ENCODE measurements at regions not wholly inside any gene's neighbourhood (a gene's known extent, or its start where the extent isn't known, plus 50 kb on each side); places are given as distances from the start of the nearest gene placed in this dataset.

DNA sequence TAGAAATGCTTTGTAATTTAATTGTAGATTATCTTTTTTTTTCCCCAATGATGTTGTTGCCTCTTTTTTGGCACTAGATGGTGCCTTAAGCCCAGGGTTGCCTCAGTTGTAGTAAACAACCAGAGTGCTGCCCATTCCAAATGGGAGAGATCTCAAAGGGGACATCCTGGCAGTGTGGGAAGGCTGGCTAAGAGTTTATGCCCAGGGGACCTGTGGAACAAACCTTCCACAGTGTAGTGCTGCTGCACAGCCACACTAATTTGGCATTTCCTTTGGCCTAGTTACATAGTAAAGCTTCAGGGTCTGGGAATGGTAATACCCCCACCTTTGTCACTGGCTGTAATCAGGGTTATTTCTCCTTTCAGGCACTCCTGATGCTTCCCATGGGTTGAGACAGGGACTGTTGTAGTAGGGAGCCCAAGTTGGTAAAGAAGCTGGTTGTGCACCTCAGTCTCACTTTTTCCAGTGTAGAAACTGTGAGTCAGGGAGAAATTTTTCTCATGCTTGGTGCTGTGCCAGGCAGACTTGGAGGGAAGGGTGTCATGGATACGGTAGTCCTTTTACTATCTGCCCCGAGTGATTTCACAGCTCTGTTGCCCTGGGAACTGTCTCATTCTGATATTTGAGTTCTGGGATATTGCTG, 177.8 kb upstream of the ECI2 start:
- no peak for DNase-seq

DNA sequence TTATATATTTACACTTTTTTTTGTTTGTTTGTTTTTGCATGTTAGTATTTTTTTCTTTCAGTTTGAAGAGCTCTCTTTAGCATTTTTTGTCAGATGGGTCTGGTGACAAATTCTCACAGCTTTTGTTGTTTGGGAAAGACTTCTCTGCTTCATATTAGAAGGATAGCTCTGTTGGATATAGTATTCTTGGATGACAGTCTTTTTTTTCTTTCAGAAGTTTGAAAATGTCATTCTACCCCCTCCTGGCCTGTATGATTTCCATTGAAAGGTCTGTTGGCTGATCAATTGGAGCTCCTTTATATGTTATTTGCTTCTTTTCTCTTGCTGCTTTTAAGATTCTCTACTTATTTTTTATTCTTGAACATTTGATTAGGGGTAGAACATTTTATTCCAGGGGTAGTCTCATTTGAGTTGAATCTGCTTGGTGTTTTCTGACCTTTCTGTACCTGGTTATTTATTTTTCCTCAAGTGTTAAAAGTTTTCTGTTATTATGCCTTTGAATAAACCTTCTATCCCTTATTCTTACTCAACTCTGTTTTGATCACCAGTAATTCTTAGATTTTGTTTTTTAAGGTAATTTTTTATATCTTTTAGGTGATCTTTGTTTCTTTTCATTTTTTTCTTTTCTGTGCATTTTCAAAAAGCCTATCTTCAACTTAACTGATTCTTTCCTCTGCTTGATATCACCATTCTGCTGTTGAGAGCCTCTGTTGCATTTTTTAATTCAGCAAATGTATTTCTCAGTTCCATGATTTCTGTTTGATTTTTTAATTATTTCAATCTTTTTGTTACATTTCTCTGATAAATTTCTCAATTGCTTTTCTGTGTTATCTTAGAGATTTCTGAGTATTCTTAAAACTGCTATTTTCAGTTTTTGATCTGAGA, 176.8 kb upstream of the ECI2 start:
- DNase-seq, result no peak

DNA sequence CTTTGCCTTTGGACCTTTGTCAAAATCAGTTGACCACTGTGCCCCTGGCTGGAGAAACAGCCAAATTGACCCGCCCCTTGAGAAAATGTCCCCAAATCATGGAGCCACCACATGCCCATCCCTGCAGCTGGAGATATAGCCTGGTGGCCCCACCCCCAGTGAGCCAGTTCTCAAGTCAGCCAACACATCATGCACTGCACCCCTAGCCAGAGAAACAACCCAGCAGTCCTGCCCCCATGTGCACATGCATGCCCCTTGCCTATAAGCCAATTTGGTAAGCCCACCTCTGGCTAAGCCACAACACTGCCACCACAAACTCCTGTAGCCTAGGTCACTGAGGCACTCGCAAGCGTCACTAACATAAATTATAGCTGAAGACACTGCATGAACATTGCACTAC, 174.2 kb upstream of the ECI2 start:
- no peak for DNase-seq

DNA sequence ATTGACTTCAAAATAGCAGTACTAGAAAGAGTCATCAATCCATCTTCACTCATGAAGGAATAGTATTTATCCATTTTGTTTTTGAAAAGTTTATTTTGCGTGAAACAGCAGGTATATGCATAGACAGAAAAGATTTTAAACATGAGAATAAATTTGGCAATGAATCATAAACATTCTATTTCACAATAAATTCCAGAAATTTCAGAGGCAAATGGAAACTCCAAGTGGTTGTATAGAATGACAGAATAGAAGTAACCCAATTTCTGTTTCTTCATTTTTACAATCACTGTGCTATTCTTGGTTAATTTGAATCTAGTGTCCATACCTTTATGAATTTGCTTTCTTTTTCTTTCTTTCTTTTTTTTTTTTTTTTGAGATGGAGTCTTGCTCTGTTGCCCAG, 173.0 kb upstream of the ECI2 start:
- DNase-seq, result no peak

DNA sequence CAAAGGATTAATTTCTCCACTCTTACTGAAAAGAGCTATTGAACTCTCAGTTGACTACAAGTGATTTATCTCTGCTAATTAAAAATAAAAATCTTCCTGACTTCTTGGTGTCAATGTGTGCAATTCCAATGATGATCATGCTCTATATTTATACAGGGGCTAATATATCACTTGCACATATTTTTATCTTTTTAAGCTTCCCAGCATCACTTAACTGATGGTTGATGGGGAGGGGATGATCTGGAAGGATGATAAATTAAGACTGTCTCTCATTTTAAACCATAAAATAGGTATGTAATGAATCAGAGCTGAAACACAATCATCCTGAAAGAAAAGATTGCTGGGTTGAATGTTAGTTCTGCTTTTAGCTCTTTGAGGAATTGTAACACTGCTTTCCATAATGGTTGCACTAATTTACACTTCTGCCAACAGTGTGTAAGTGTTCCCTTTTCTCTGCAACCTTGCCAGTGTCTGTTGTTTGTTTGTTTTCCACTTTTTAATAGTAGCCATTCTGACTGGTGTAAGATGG, 169.6 kb upstream of the ECI2 start:
- DNase-seq, result no peak

DNA sequence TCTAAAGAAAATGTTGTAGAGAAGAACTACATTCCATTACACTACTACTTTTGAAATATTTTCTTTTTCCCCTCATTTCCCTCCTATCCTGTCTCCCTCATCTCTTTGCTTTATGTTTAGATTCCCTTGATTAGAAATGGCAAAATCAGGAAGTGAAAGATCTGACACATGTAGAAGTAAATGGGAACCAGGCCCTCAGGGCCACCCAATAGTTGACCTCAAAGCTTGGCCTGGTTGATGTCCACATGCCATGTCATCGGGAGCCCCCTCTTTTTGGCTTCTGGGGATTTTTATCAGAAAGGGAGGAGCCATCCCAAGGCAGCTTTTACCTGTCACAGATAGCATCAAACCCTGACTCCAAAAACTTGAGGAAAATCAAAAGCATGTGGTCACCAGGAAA, 168.3 kb upstream of the ECI2 start:
- DNase-seq, result no peak

DNA sequence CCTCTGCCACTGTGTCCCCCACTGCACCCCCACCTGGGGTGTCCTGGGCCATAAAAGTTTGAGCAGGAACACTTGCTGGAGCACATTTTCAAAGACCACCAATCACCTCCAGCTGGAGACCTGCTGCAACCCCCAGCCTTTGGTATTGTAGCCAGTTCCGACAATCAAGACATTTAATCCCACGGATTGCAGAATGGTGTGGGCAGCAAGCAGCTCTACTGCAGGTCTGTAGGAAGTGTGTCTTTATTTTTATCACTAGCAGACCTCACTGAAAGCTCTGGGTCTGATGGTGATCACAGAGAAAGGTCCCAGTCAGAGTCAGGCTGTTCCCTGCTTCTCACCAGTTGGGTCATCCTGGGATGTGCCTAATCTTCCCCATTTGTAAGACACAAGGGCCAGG, 167.1 kb upstream of the ECI2 start:
- no peak for DNase-seq

DNA sequence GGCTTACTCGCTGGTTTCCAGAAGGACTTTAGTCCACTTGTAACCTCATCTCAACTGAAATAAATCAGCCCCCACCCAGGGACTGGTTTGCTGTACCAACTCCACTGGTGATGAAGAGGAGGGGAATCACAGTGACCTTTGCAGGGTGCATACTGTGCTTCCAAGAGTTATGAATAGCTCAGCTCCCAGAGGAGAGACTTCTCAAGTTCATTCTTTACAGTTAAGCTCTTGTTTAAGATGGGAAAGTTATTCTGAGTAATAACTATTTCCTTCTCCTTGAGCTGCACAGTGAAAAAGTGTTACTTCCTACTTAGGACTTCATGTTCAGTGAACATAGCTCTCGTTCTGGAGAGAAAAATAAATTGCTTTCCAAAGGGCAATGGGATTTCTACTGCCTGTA, 166.5 kb upstream of the ECI2 start:
- DNase-seq, result no peak

DNA sequence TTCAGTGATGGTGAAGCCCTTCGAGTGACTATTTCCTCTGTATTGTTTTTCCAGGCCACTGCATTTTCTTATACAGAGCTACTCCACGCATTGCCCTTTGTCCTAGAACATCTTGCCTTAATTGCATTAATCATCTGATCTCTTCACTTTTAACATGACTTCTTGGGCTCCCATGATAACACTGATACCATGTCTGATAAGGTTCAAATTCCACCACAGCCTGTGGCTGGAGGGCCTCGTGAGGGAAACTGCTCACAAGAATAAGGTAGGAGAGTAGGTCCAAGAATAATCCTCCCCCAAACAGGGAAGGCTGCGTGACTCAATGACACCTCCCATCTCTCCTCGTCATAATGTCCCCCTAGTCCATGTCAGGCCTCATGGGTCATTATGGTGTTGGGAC, 165.5 kb upstream of the ECI2 start:
- no peak for DNase-seq

DNA sequence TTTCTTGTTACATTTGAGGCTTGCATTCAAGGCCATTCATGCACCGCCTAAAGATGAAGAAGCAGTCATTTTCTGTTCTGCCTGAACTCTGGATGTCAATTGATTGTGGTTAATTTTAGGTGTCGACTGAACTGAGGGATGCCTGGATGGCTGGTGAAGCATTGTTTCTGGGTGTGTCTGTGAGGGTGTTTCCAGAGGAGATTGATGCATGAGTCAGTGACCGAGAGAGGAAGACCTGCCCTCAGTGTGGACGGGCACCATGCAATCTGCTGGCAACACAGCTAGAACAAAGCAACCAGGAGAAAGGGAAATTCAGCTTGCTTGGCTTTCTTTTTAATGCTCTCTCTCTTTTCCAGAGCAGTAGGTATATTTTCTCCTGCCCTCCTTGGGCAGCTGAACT, 164.1 kb upstream of the ECI2 start:
- no peak for DNase-seq

DNA sequence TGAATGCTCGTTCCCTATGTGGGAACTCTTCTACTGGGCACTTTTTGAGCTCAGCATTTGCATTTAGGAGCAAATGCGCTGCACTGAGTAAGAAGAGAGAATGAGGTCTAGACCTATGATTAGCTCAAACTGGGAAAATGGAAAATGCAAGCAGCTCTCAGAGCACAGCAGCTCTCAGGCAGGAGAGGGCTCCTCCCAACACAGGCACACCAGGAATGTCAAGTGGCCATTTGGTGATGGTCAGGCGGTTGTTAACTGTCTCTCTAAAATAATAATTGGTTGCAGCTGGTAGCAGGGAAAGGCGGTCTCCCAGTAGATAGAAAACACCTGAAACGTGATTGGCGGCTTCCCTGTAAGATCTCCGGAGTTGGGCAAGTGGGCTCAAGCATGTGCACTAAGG, 162.0 kb upstream of the ECI2 start:
- DNase-seq, result peak; percentile 32

DNA sequence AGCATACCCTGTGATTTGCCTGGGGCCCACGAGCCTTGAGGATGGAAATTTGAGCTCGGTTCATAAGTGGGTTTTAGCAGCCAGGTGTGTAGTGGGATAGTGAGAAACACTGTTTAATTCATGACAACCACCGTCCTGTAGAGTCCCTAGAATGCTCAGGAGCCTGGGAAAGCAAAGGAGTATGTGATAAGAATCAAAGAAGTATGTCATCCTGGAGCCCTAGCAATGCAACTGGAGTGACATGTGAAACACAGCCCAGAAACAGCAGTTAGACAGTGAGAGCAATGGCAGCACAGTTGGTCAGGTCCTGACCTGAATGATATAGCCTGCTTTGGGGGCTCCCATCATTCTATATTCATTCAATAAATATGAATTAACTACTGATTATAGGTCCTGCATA, 161.2 kb upstream of the ECI2 start:
- no peak for DNase-seq

DNA sequence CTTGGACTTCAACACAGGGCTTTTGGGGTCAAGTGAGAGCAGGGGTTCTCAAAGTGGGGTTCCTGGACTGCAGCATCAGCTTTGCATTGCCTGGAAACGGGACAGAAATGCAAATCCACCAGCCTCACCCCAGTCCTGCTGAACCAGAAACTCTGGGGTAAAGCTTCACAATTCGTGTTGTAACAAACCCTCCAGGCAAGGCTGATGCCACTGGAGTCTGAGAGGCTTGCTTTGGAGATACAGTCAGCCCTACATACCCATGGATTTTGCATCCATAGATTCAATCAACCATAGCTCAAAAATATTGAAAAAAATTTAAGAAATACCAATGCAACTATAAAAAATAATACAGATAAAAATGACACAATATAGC, 160.4 kb upstream of the ECI2 start:
- DNase-seq, result no peak

DNA sequence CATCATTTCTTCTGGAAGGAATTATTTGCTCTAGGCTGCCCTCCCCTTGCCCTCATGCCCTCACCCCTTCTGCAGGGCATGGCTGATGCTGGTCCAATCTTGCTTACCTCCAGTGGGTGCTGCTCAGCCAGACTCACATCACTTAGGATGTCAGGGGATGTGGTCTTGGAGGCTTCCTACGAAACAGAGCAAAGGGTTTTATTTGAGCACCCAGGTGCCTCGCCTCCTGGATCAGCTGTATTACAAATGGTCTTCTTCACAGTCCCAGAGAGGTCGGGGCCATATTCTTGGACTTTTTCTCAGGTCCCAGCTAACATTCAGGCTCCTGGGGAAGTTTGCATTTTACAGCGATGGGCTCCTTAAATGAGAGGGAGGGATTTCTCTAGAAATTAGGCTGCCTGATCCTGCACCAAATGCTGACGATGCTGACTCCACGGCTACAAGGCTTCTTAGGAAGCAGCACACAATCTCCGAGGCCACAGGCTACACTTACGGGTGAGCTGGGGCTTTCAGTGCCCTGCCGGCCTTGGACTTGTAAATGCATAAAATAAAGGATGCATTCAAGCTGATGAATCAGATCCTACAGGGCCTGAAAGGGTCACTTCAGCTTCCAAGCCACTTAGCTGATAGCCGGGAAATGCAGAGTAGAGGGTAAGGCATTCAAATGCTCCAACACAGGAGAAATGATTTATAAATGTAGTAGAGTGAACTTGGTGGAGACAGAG, 159.8 kb upstream of the ECI2 start:
- DNase-seq, result no peak

DNA sequence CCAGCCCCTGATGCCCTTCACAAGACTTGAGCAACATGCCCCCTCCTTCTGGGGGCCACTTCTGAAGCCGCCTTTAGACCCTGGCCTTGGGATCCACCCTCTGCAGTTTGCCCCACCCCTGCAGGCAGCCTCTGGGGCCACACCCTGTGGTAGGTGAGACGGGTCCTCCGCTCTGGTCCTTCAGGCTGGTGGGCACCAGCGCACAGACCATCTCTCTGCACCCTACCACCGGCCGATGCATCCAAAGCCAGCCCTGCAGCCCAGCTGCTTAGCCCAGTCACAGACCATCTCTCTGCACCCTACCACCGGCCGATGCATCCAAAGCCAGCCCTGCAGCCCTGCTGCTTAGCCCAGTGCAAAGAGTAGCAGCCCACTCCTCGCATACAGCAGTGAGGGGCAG, 159.3 kb upstream of the ECI2 start:
- DNase-seq, result no peak

DNA sequence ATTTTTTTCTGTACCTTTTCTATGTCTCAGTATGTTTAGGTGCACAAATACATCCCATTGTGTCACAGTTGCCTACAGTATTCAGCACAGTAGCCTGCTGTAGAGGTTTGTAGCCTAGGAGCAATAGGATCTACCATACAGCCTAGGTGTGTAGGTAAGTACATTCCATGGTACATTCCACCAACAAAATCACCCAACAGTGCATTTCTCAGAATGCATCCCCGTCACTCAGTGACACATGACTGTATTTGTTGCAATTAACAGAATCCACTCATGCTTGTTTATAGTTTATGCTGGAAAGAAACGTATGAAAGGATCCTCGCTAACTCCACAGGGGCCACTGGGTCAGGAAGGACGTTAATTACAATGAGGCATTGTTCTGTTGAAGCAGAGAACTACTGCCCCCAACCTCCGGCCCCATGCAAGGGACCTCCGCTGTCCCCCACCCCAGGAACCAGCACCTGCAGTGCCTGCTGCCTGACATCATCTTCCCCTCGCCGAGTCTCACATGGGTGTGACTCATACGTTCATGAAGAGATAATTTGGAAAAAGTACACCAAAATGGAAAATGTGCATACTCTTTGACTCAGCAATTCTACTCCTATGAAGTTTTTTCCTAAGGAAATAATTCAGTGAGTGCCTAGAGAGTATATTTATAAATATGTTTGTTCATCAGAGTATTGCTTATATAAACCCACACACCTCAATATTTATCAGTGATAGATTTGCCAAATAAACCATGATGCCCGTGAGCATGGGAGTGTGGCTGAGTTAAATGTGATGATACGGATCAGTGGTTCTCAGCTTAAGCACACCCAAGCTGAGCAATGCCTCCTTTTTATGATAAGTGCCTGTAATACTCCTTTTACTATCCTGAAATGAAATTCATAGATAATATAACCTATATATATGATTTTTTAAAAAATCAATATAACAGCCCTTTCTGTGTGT, 156.4 kb upstream of the ECI2 start:
- no peak for DNase-seq

DNA sequence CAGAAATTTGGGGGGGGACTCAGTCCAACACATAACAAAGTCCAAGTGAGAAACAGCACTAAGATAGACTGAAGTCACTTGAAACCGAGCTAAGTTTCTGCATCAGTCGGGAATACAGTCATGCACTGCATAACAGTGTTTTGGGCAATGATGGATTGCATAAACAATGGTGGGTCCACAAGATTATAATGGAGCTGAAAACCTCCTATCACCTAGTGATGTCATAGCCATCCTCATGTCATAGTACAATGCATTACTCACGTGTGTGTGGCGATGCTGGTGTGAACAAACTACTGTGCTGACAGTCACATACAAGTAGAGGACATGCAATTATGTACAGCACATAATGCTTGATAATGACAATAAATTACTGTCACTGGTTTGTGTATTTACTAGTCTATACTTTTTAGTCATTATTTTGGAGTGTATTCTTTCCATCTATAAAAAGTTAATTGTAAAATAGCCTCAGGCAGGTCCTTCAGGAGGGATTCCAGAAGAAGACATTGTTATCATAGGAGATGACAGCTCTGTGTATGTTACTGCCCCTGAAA, 154.5 kb upstream of the ECI2 start:
- DNase-seq, result peak; percentile 3

DNA sequence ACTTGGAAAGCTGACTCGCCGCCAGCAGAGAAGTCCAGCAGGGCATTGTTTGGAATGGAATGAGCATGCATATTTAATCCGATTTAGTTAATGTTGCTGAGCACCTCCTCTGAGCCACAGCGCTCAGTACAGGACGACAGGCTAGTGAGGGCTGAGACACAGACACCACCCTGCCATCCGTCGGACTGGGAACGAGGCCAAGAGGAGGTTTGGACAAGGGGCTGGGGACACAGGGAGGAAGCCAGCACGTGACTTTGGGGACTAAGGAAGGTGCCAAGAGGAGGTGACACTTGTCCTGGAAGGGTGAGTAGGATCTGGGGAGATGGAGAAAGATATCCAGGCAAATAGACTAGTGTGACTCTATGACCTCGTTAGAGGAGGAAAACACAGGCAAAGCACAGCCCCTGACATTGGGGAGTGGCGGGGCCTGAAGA, 152.5 kb upstream of the ECI2 start:
- DNase-seq, result no peak

DNA sequence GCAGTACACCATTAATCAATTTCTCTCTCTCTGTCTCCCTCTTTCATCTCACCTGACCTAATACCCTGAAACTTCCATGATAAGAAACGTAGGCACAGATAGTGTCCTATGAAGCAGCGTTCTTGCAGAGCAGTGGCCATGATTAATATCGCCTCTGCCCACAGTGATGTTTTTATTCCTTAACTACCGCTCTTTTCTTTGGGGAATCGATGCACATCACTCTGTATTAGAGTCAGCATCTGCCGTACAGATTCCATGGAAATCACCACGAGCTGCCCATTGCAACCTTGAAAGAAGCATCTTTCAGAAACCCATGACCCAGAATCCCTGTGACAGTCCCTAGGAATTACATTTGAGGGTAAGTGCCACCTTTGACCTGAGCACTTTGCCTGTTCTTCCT, 152.0 kb upstream of the ECI2 start:
- DNase-seq, result no peak

DNA sequence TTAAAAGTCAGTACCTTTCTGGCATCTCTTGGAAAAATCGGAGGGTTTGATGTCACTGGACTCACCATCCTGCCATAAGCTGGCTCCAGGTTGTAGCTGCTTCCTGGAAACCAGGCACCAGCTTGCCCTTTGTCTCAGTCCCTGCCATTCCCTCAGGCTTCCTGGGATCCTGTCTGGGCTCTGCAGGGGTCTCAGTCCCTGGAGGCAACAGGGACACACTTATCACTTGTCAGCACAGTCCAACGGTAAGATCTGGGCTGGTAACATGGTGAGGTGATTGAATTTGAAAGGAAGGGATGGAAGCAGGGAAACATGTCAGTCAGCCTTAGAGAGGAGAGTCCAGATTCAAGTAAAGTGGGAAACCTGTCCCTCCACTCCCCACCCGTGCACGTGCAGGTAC, 147.6 kb upstream of the ECI2 start:
- no peak for DNase-seq

DNA sequence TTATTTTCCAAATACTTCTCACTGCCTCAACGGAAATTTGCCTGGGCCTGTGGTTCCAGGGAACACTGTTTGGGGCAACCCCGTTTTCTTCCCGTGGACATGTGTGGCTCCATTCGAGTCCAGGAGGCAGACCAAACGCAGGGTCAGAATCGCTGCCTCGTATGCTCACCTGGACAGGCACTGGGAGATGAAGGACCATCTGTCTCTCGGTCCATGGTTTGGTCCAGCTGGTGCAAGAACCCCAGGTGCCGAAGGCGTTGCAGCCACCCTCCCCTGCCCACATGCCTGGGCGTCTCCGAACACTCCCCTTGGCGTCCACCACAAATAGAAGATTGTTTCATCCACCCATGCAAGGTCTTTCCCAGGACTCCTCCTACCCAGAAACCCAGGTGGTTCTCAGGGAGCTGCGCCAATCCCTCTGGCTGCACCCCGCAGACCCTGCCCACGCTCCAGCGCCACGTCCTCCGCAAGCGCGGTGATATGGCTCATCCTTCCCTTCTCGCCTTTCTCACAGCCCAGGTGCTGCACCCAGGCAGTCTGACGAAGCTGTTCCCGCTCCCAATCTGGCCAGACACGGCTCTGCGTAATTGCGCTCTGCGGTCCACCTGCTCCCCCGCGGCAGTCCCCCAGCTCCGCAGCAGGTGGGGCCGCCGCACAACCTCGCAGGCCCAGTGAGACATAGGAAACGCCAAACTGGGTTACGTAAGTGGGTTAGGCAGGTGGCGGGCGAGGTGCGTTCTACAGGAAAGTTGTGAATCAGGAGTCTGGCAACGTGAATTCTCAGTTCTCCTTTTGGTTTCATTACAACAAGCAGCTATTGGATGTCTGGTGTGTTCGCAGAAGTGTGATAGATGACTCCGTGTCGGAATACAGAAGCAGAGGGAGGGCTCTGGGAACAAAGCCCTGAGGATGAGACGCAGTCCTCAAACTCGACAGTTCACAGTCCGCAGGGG, 146.2 kb upstream of the ECI2 start:
- peak; percentile 33 for DNase-seq
